Subcutaneous abdominal adipose tissue (tissue), 5 donors: ENCODE measurements at regions not wholly inside any gene's neighbourhood (a gene's known extent, or its start where the extent isn't known, plus 50 kb on each side); places are given as distances from the start of the nearest gene placed in this dataset.
"Not testable (repeated sequence)": the region's sequence is repeated elsewhere in the genome, so short reads cannot be mapped to it uniquely, and the experiment has no call there.

ENCODE experiments used
- H3K27ac ChIP-seq: one replicate; pipeline ENCODE4 v1.7.0; 2013; ENCODE audit warnings: low read depth, mild to moderate bottlenecking, inconsistent platforms, low read length, moderate library complexity
- H3K27me3 ChIP-seq, 5 donors: one replicate each; pipeline ENCODE4 v1.7.0; 2013; ENCODE audit warnings: low read length in 5 of 5, inconsistent platforms in 1 of 5; ENCODE audit not compliant: control insufficient read depth in 5 of 5, insufficient read depth in 4 of 5
- H3K36me3 ChIP-seq, 5 donors: one replicate each; pipeline ENCODE4 v1.7.0; 2013; ENCODE audit warnings: low read length in 5 of 5; ENCODE audit not compliant: control insufficient read depth in 5 of 5, insufficient read depth in 5 of 5
- H3K4me1 ChIP-seq, 5 donors: one replicate each; pipeline ENCODE4 v1.7.0; 2013; ENCODE audit warnings: low read length in 5 of 5, mild to moderate bottlenecking in 3 of 5, moderate library complexity in 1 of 5; ENCODE audit not compliant: control insufficient read depth in 5 of 5, insufficient read depth in 5 of 5
- H3K4me3 ChIP-seq, 5 donors: one replicate each; pipeline ENCODE4 v1.7.0; 2013; ENCODE audit warnings: low read length in 5 of 5, low read depth in 1 of 5
- H3K9ac ChIP-seq, 5 donors: one replicate each; pipeline ENCODE4 v1.7.0; 2013; ENCODE audit warnings: low read length in 5 of 5, mild to moderate bottlenecking in 4 of 5, moderate library complexity in 3 of 5
- H3K9me3 ChIP-seq, 5 donors: one replicate each; pipeline ENCODE4 v1.7.0; 2013; ENCODE audit warnings: low read length in 5 of 5; ENCODE audit not compliant: control insufficient read depth in 5 of 5
- donor health status: healthy.
- donor health status: healthy.
- donor health status: healthy.
- donor health status: healthy.
- donor health status: healthy.

- Histone ChIP-seq H3K9ac (no peak overlapping the region), H3K9me3 (peaks cover 0 to 8% (median 0%) of the 10 kb centered on the region in 5 donors), H3K4me1 (no peaks in the 10 kb centered on the region), H3K27me3 (no peaks in the 10 kb centered on the region), H3K36me3 (no peaks in the 10 kb centered on the region), H3K27ac (no peak overlapping the region), H3K4me3 (no peak overlapping the region)
Measured at GRCh38 chr3:20451170-20451569, 265.2 kb upstream of the SGO1 start.

GRCh38 chr3:20450611-20451010, 264.6 kb upstream of the SGO1 start:
- no peaks in the 10 kb centered on the region for H3K27me3 ChIP-seq
- no peaks in the 10 kb centered on the region for H3K4me1 ChIP-seq
- H3K27ac ChIP-seq: no peak overlapping the region
- no peak overlapping the region for H3K4me3 ChIP-seq
- H3K9ac ChIP-seq: no peak overlapping the region
- no peaks in the 10 kb centered on the region for H3K36me3 ChIP-seq
- H3K9me3 ChIP-seq: peaks cover 0 to 8% (median 0%) of the 10 kb centered on the region in 5 donors

- H3K4me3 ChIP-seq: no peak overlapping the region
- H3K27me3 ChIP-seq: no peaks in the 10 kb centered on the region
- no peak overlapping the region for H3K27ac ChIP-seq
- no peak overlapping the region for H3K9ac ChIP-seq
- H3K4me1 ChIP-seq: no peaks in the 10 kb centered on the region
- H3K9me3 ChIP-seq: no peaks in the 10 kb centered on the region
- H3K36me3 ChIP-seq: no peaks in the 10 kb centered on the region
Measured at GRCh38 chr3:20442846-20443245, 256.8 kb upstream of the SGO1 start.

- not testable (repeated sequence) for H3K27ac ChIP-seq, H3K27me3 ChIP-seq, H3K9ac ChIP-seq, H3K4me3 ChIP-seq, H3K4me1 ChIP-seq, H3K36me3 ChIP-seq
- peaks cover 0 to 10% (median 2%) of the 10 kb centered on the region in 5 donors for H3K9me3 ChIP-seq
Measured at GRCh38 chr3:20427268-20427667, 241.3 kb upstream of the SGO1 start.

- no peaks in the 10 kb centered on the region for H3K27me3 ChIP-seq
- H3K4me1 ChIP-seq: no peaks in the 10 kb centered on the region
- H3K9ac ChIP-seq: no peak overlapping the region
- no peak overlapping the region for H3K27ac ChIP-seq
- peaks cover 0 to 7% (median 2%) of the 10 kb centered on the region in 5 donors for H3K9me3 ChIP-seq
- H3K36me3 ChIP-seq: no peaks in the 10 kb centered on the region
- no peak overlapping the region for H3K4me3 ChIP-seq
Measured at GRCh38 chr3:20425138-20425537, 239.1 kb upstream of the SGO1 start.

GRCh38 chr3:20424086-20424485, 238.1 kb upstream of the SGO1 start:
- H3K4me1 ChIP-seq: no peaks in the 10 kb centered on the region
- H3K27ac ChIP-seq: no peak overlapping the region
- no peaks in the 10 kb centered on the region for H3K36me3 ChIP-seq
- no peaks in the 10 kb centered on the region for H3K27me3 ChIP-seq
- H3K4me3 ChIP-seq: no peak overlapping the region
- H3K9ac ChIP-seq: no peak overlapping the region
- peaks cover 0 to 7% (median 2%) of the 10 kb centered on the region in 5 donors for H3K9me3 ChIP-seq

GRCh38 chr3:20422391-20422790, 236.4 kb upstream of the SGO1 start:
- no peak overlapping the region for H3K9ac ChIP-seq
- H3K27me3 ChIP-seq: no peaks in the 10 kb centered on the region
- peaks cover 0 to 7% (median 2%) of the 10 kb centered on the region in 5 donors for H3K9me3 ChIP-seq
- H3K4me3 ChIP-seq: no peak overlapping the region
- H3K27ac ChIP-seq: no peak overlapping the region
- no peaks in the 10 kb centered on the region for H3K4me1 ChIP-seq
- H3K36me3 ChIP-seq: no peaks in the 10 kb centered on the region

- no peaks in the 10 kb centered on the region for H3K9me3 ChIP-seq
- no peaks in the 10 kb centered on the region for H3K36me3 ChIP-seq
- H3K27ac ChIP-seq: no peak overlapping the region
- H3K9ac ChIP-seq: no peak overlapping the region
- no peaks in the 10 kb centered on the region for H3K27me3 ChIP-seq
- no peaks in the 10 kb centered on the region for H3K4me1 ChIP-seq
- no peak overlapping the region for H3K4me3 ChIP-seq
Measured at GRCh38 chr3:20417388-20418108, 231.5 kb upstream of the SGO1 start.

- H3K4me3 ChIP-seq: no peak overlapping the region
- no peaks in the 10 kb centered on the region for H3K4me1 ChIP-seq
- H3K9me3 ChIP-seq: no peaks in the 10 kb centered on the region
- no peak overlapping the region for H3K27ac ChIP-seq
- H3K9ac ChIP-seq: no peak overlapping the region
- H3K27me3 ChIP-seq: no peaks in the 10 kb centered on the region
- H3K36me3 ChIP-seq: no peaks in the 10 kb centered on the region
Measured at GRCh38 chr3:20406611-20407011, 220.6 kb upstream of the SGO1 start.

- Histone ChIP-seq H3K9ac (no peak overlapping the region), H3K4me3 (no peak overlapping the region), H3K27me3 (no peaks in the 10 kb centered on the region), H3K27ac (no peak overlapping the region), H3K4me1 (no peaks in the 10 kb centered on the region), H3K36me3 (no peaks in the 10 kb centered on the region), H3K9me3 (no peaks in the 10 kb centered on the region)
Measured at GRCh38 chr3:20405744-20406143, 219.7 kb upstream of the SGO1 start.
